Trophoblast cell (in vitro differentiated cells and primary cell): ENCODE measurements at regions not wholly inside any gene's neighbourhood (a gene's known extent, or its start where the extent isn't known, plus 50 kb on each side); places are given as distances from the start of the nearest gene placed in this dataset.

Source experiments
- DNase-seq, 2 donors: peaks; one replicate each; pipeline ENCODE4 v3.0.0-alpha.2; 2016
- H2AFZ ChIP-seq: 2 replicates; pipeline ENCODE4 v1.6.1; 2013; ENCODE audit warnings: low read length, moderate library complexity, mild to moderate bottlenecking; ENCODE audit not compliant: insufficient read depth, poor library complexity
- H2AK5ac ChIP-seq: 2 replicates; pipeline ENCODE4 v1.6.1; 2013; ENCODE audit warnings: mild to moderate bottlenecking, low read length
- H2BK120ac ChIP-seq: 2 replicates; pipeline ENCODE4 v1.6.1; 2013; ENCODE audit warnings: low read length, mild to moderate bottlenecking, moderate library complexity; ENCODE audit not compliant: insufficient read depth, poor library complexity
- H2BK12ac ChIP-seq: 2 replicates; pipeline ENCODE4 v1.6.1; 2013; ENCODE audit warnings: mild to moderate bottlenecking, low read length, moderate library complexity
- H2BK5ac ChIP-seq: 2 replicates; pipeline ENCODE4 v1.6.1; 2013; ENCODE audit warnings: low read length, low read depth, moderate library complexity, mild to moderate bottlenecking; ENCODE audit not compliant: poor library complexity
- H3K14ac ChIP-seq: 2 replicates; pipeline ENCODE4 v1.6.1; 2013; ENCODE audit warnings: mild to moderate bottlenecking, low read length
- H3K18ac ChIP-seq: 2 replicates; pipeline ENCODE4 v1.6.1; 2013; ENCODE audit warnings: mild to moderate bottlenecking, low read length
- H3K23ac ChIP-seq: 2 replicates; pipeline ENCODE4 v1.6.1; 2013; ENCODE audit warnings: low read length
- H3K27ac ChIP-seq: 2 replicates; pipeline ENCODE4 v1.5.1; 2013; ENCODE audit warnings: low read depth, mild to moderate bottlenecking, inconsistent platforms, low read length, moderate library complexity
- H3K27me3 ChIP-seq: 2 replicates; pipeline ENCODE4 v1.6.1; 2013; ENCODE audit warnings: inconsistent platforms, mild to moderate bottlenecking, low read length, moderate library complexity; ENCODE audit not compliant: insufficient read depth
- H3K36me3 ChIP-seq, 2 experiments: 1 replicate in 1 of 2; 2 replicates in 1 of 2; pipeline ENCODE4 v1.6.1; 2013; ENCODE audit warnings: low read length in 2 of 2, mild to moderate bottlenecking in 2 of 2, moderate library complexity in 1 of 2; ENCODE audit not compliant: insufficient read depth in 2 of 2, control insufficient read depth in 1 of 2
- H3K4ac ChIP-seq: 2 replicates; pipeline ENCODE4 v1.6.1; 2013; ENCODE audit warnings: low read depth, mild to moderate bottlenecking, low read length, moderate library complexity
- H3K4me1 ChIP-seq, 2 experiments: 1 replicate in 1 of 2; 2 replicates in 1 of 2; pipeline ENCODE4 v1.6.1; 2013; ENCODE audit warnings: low read length in 2 of 2, mild to moderate bottlenecking in 2 of 2, moderate library complexity in 1 of 2; ENCODE audit not compliant: insufficient read depth in 2 of 2, control insufficient read depth in 1 of 2
- H3K4me2 ChIP-seq: 2 replicates; pipeline ENCODE4 v1.6.1; 2013; ENCODE audit warnings: inconsistent platforms, mild to moderate bottlenecking, low read length, moderate library complexity
- H3K4me3 ChIP-seq: 2 replicates; pipeline ENCODE4 v1.5.1; 2013; ENCODE audit warnings: mild to moderate bottlenecking, low read depth, low read length, inconsistent platforms
- H3K79me1 ChIP-seq: one replicate; pipeline ENCODE4 v1.6.1; 2013; ENCODE audit warnings: low read length
- H3K79me2 ChIP-seq: 2 replicates; pipeline ENCODE4 v1.6.1; 2013; ENCODE audit warnings: low read length, mild to moderate bottlenecking; ENCODE audit not compliant: control insufficient read depth, insufficient read depth, poor library complexity
- H3K9ac ChIP-seq: 2 replicates; pipeline ENCODE4 v1.6.1; 2013; ENCODE audit warnings: mild to moderate bottlenecking, low read length
- H3K9me3 ChIP-seq: 2 replicates; pipeline ENCODE4 v1.6.1; 2013; ENCODE audit warnings: low read depth, mild to moderate bottlenecking, control low read depth, inconsistent platforms, low read length; ENCODE audit not compliant: insufficient read depth
- H4K12ac ChIP-seq: 2 replicates; pipeline ENCODE4 v1.6.1; 2013; ENCODE audit warnings: low read depth, mild to moderate bottlenecking, low read length, moderate library complexity
- H4K8ac ChIP-seq: 2 replicates; pipeline ENCODE4 v1.6.1; 2013; ENCODE audit warnings: low read depth, mild to moderate bottlenecking, low read length, moderate library complexity
- H4K91ac ChIP-seq: one replicate; pipeline ENCODE4 v1.6.1; 2013; ENCODE audit warnings: low read depth, mild to moderate bottlenecking, low read length, moderate library complexity
- WGBS: extraction: QIAGEN DNeasy Blood & Tissue Kit; methylation state at CpG from one replicate; pipeline ENCODE4 v1.1.7; 2013; ENCODE audit warnings: missing lambda C conversion rate; ENCODE audit not compliant: insufficient read length, insufficient coverage; ENCODE audit errors: extremely low coverage; 5-methylcytosine and 5-hydroxymethylcytosine counted together

GRCh38 chr18:22020127-22020866, 149.1 kb upstream of the GATA6 start:
- Histone ChIP-seq H3K23ac (no peak overlapping the region), H4K12ac (no peak overlapping the region), H3K79me1 (no peaks in the 10 kb centered on the region), H3K79me2 (no peaks in the 10 kb centered on the region), H2AFZ (no peak overlapping the region), H3K27me3 (no peaks in the 10 kb centered on the region), H2BK5ac (no peak overlapping the region), H2BK12ac (no peak overlapping the region), H4K91ac (no peak overlapping the region), H3K4me1 (peaks cover 7 to 8% of the 10 kb centered on the region in 2 experiments), H3K4me3 (no peak overlapping the region), H2AK5ac (no peak overlapping the region), H3K4ac (no peak overlapping the region), H3K27ac (no peak overlapping the region), H3K9me3 (no peaks in the 10 kb centered on the region), H3K36me3 (no peaks in the 10 kb centered on the region), H3K9ac (no peak overlapping the region), H3K18ac (no peak overlapping the region), H4K8ac (no peak overlapping the region), H2BK120ac (no peak overlapping the region), H3K14ac (no peak overlapping the region), H3K4me2 (no peak overlapping the region)
- DNase-seq, result peak in 1 of 2 donors; percentile 4
- no CpG with 5 or more reads among the region's 12 CpGs for WGBS

GRCh38 chr18:22020867-22021370, 148.5 kb upstream of the GATA6 start:
- Histone ChIP-seq H3K9ac (no peak overlapping the region), H3K27me3 (no peaks in the 10 kb centered on the region), H3K79me2 (no peaks in the 10 kb centered on the region), H3K27ac (peak overlapping the region; percentile 10), H3K18ac (no peak overlapping the region), H4K12ac (no peak overlapping the region), H2AK5ac (no peak overlapping the region), H3K4me2 (no peak overlapping the region), H3K9me3 (no peaks in the 10 kb centered on the region), H2BK12ac (peak overlapping the region; percentile 24), H3K4me3 (no peak overlapping the region), H3K4me1 (peaks cover 7 to 8% of the 10 kb centered on the region in 2 experiments), H4K91ac (peak overlapping the region; percentile 42), H2BK5ac (no peak overlapping the region), H3K79me1 (no peaks in the 10 kb centered on the region), H3K4ac (no peak overlapping the region), H2BK120ac (peak overlapping the region; percentile 40), H3K36me3 (no peaks in the 10 kb centered on the region), H2AFZ (no peak overlapping the region), H3K23ac (no peak overlapping the region), H3K14ac (peak overlapping the region; percentile 62), H4K8ac (no peak overlapping the region)
- no peak for DNase-seq
- no CpG with 5 or more reads among the region's 7 CpGs for WGBS

- Histone ChIP-seq H4K91ac (no peak overlapping the region), H3K79me2 (no peaks in the 10 kb centered on the region), H3K18ac (no peak overlapping the region), H3K4me2 (no peak overlapping the region), H4K8ac (no peak overlapping the region), H3K27me3 (no peaks in the 10 kb centered on the region), H2BK5ac (no peak overlapping the region), H4K12ac (no peak overlapping the region), H2BK12ac (no peak overlapping the region), H2AK5ac (no peak overlapping the region), H3K36me3 (no peaks in the 10 kb centered on the region), H3K9ac (no peak overlapping the region), H3K14ac (no peak overlapping the region), H3K4ac (no peak overlapping the region), H3K23ac (no peak overlapping the region), H3K4me3 (no peak overlapping the region), H3K79me1 (no peaks in the 10 kb centered on the region), H3K4me1 (peaks cover 11 to 12% of the 10 kb centered on the region in 2 experiments), H2BK120ac (no peak overlapping the region), H2AFZ (no peak overlapping the region), H3K27ac (no peak overlapping the region), H3K9me3 (no peaks in the 10 kb centered on the region)
- WGBS, result no CpG with 5 or more reads among the region's 7 CpGs
- DNase-seq, result no peak
Measured at GRCh38 chr18:22021701-22022100, 147.7 kb upstream of the GATA6 start.

GRCh38 chr18:22024924-22025323, 144.5 kb upstream of the GATA6 start:
- Histone ChIP-seq H3K18ac (no peak overlapping the region), H3K4ac (no peak overlapping the region), H4K91ac (no peak overlapping the region), H3K4me2 (no peak overlapping the region), H2BK12ac (no peak overlapping the region), H3K79me2 (no peaks in the 10 kb centered on the region), H4K8ac (no peak overlapping the region), H2BK120ac (no peak overlapping the region), H3K36me3 (no peaks in the 10 kb centered on the region), H2AK5ac (no peak overlapping the region), H3K23ac (no peak overlapping the region), H2AFZ (no peak overlapping the region), H3K9ac (no peak overlapping the region), H3K79me1 (no peaks in the 10 kb centered on the region), H3K14ac (no peak overlapping the region), H3K27ac (no peak overlapping the region), H2BK5ac (no peak overlapping the region), H3K4me3 (no peak overlapping the region), H3K9me3 (no peaks in the 10 kb centered on the region), H3K4me1 (peaks cover 14 to 16% of the 10 kb centered on the region in 2 experiments), H4K12ac (no peak overlapping the region), H3K27me3 (no peaks in the 10 kb centered on the region)
- WGBS, result no CpG with 5 or more reads among the region's 3 CpGs
- no peak for DNase-seq
